WI38 (cell line): ENCODE measurements at regions not wholly inside any gene's neighbourhood (a gene's known extent, or its start where the extent isn't known, plus 50 kb on each side); places are given as distances from the start of the nearest gene placed in this dataset.
"Not testable (repeated sequence)": the region's sequence is repeated elsewhere in the genome, so short reads cannot be mapped to it uniquely, and the experiment has no call there.

Experiments
- H3K4me3 ChIP-seq: 2 replicates; pipeline ENCODE4 v1.5.1; 2011; ENCODE audit warnings: low read depth, mild to moderate bottlenecking, control low read depth, low read length
- TF ChIP-seq, protein P1 (sequence below): IDR thresholded peaks from 2 replicates; pipeline ENCODE4 v1.5.1; 2012; ENCODE audit warnings: low read depth, mild to moderate bottlenecking, control low read depth, low read length

DNA sequence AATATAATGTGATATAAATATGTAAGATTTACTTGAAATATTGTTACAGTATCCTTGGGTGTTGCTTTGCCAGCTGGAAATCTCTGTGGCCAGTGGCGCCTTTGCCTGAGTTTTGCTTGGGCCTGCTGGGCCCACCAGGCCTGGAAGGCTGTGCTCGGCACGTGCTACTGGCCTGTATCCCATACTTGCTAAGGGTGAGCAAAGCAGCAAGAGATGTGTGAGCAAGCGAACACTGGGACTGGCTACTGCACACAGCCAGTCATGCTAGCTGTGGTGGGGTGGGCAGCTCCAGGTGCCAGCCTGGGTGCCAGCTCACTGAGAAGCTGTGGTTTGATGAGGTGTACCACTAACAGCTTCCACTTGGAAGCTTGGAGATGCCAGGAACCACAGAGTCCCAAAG lies 299.1 kb upstream of the GALNT5 start:
- H3K4me3 ChIP-seq, result no peak overlapping the region
- TF ChIP-seq, protein P1, sequence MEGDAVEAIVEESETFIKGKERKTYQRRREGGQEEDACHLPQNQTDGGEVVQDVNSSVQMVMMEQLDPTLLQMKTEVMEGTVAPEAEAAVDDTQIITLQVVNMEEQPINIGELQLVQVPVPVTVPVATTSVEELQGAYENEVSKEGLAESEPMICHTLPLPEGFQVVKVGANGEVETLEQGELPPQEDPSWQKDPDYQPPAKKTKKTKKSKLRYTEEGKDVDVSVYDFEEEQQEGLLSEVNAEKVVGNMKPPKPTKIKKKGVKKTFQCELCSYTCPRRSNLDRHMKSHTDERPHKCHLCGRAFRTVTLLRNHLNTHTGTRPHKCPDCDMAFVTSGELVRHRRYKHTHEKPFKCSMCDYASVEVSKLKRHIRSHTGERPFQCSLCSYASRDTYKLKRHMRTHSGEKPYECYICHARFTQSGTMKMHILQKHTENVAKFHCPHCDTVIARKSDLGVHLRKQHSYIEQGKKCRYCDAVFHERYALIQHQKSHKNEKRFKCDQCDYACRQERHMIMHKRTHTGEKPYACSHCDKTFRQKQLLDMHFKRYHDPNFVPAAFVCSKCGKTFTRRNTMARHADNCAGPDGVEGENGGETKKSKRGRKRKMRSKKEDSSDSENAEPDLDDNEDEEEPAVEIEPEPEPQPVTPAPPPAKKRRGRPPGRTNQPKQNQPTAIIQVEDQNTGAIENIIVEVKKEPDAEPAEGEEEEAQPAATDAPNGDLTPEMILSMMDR, result no peak

DNA sequence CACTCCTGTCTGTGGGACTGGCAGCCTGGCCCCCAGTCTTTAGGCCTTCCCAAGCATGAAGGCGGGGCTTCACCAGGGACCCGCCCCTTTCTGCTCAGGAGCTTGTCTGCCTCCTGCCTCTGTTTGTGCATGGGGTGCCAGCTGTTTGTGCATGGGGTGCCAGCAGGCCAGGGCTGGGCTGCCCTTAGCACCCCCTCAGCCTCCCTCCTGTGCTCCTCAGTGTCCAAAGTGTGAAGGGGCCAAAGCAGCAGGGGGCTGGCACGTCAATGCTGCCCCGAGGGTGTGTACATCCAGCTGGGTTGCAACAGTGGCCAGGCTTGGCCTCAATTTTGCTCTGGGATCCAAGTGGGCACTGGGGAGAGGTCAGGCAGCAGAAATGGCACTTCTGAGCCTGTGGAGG lies 298.0 kb upstream of the GALNT5 start:
- no peak overlapping the region for H3K4me3 ChIP-seq
- TF ChIP-seq, protein P1, result no peak

DNA sequence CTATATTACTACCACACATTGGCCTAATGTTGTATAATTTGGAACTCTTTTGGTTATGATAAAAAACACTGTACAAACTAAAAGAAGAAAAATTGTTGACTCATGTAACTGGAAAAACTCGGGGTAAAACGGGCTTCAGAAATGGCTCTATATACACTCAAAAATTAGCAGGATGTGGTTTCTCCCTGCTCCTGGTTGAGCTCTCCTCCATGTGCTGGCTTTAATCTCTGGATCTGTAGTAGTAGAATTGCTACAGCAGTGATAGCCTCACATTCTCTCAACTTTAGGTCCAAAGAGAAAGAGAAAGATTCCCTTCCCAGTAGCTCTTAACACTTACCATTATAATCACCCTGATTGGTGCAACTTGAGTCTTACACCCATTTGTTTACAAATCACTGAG lies 274.9 kb upstream of the GALNT5 start:
- TF ChIP-seq, protein P1, result no peak
- no peak overlapping the region for H3K4me3 ChIP-seq

DNA sequence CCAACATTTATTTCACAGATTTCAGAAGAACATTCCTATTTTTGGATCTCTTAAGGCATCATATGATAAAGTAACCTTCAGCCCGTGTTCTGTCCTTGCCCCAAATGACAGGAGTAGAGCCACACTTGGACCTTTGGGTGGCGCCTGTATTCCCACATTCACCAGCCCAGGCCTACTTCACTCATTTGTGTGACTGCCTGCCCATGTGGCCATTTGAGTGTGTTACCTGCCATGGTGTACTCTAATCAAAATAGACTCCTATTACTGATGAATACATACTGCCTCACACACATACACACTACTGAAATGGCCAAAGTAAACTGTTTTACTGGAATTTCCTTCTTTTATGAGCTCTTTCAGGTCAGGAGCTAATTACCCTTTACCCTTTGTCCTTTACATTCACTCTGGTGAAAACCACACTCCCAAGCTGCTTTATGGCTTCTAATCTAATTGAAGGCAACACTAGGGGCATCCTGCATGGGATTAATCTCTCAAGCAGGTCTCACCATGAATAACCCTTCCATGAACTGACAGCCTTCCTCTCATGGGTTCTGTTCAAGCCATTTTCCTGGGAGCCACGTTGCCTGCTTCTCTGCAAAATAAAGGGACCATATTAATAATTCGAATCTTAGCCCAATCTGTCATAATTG lies 271.0 kb upstream of the GALNT5 start:
- H3K4me3 ChIP-seq, result no peak overlapping the region
- TF ChIP-seq, protein P1, result no peak

DNA sequence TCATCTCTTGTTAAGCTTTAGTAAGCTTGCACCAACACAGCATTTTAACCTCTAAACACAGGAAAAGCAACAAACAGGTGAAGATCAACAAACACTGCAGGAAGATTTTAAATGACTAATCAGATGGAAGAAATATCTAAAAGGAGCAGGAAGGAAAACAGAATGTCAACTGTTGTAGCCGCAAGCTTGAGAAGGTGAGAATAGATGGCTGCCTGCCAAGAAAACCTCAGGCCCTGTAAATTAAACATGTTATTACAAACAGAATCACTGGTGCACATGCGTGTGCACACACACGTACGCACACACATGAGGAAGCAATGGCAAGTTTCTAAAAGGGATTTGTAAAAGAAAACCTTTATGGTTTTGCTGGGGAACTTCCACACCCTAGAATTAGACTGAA lies 257.8 kb upstream of the GALNT5 start:
- H3K4me3 ChIP-seq, result no peak overlapping the region
- TF ChIP-seq, protein P1, result no peak

DNA sequence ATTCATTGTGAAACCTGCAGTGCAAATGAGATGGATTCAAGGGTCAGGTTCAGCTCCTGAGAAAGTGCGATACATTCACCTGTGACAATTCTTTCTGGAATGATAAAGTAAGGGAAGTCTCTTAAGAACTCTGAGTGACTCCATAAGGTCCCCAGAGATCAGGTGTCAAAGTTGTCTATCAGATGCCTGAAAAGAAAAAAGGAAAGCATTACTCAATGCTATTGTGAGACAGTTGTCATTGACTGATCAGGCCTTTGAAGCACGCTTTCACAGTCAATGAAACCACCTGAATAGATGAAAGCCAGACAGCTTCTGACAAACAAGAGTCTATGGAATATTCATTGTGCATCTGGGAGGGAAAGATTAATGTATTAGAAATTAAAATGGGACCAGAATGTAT lies 252.7 kb upstream of the GALNT5 start:
- TF ChIP-seq, protein P1, result no peak
- H3K4me3 ChIP-seq, result no peak overlapping the region

DNA sequence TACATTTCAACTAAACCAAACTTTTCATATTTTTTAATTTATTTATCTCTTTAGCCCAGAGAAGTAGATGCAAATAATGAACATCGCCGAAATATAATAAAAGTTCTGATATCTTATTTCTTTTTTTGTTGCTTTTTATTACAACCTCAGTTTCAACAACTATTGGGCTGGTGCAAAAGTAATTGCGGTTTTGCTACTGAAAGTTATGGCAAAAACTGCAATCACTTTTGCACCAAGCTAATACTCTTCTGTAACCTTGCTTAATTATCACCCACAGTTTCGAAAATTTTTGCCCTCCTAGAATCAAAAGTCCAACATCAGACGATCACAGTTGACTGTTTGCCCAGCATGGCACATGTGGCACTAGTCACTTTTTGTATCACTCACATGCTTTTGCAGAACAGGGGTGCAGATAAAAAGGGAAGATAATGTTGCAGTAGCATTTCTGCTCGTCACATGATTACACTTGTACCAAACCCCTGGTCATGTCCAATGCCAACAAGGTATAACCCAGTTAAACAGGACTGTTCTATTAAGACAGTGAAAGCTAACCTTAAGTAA lies 242.4 kb upstream of the GALNT5 start:
- no peak overlapping the region for H3K4me3 ChIP-seq
- TF ChIP-seq, protein P1, result no peak

DNA sequence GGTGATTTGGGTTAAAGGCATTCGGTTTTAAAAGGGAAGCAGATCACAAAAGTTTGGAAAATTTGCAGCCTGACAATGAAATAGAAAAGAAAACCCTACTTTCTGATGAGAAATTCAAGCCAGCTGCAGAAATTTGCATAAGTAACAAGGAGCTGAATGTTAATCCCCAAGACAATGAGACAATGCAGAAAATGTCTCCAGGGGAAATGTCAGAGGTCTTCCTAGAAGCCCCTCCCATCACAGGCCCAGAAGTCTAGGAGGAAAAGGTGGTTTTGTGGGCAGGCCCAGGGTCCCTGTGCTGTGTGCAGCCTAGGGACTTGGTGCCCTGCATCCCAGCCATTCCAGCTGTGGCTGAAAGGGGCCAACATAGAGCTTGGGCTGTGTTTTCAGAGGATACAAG lies 234.2 kb upstream of the GALNT5 start:
- H3K4me3 ChIP-seq, result not testable (repeated sequence)
